H1 (cell line): ENCODE measurements at regions not wholly inside any gene's neighbourhood (a gene's known extent, or its start where the extent isn't known, plus 50 kb on each side); places are given as distances from the start of the nearest gene placed in this dataset.

ENCODE experiments used
- CHD2 ChIP-seq: IDR thresholded peaks from 2 replicates; pipeline ENCODE4 v1.6.1; 2012; ENCODE audit warnings: low read length, improper control_type of control experiment
- EGR1 ChIP-seq: IDR thresholded peaks from 2 replicates; pipeline ENCODE4 v1.6.1; 2011; ENCODE audit warnings: low read depth, low read length, borderline replicate concordance
- EZH2 ChIP-seq: fragments of 200-600 bp; sonication (generic); IDR thresholded peaks from 2 replicates; pipeline ENCODE4 v1.7.1; 2012; ENCODE audit warnings: low read depth, mild to moderate bottlenecking, moderate library complexity, low read length, inconsistent platforms; ENCODE audit not compliant: severe bottlenecking
- KDM5A ChIP-seq: fragments of 200-600 bp; IDR thresholded peaks from 2 replicates; pipeline ENCODE4 v1.7.1; 2012; ENCODE audit warnings: mild to moderate bottlenecking, low read length, inconsistent platforms, mixed read lengths
- NANOG ChIP-seq: IDR thresholded peaks from 2 replicates; pipeline ENCODE4 v1.6.1; 2011; ENCODE audit warnings: low read length, low read depth, mild to moderate bottlenecking, inconsistent platforms; ENCODE audit not compliant: insufficient read depth, poor library complexity, severe bottlenecking
- POLR2A ChIP-seq, 2 experiments: IDR thresholded peaks; 1 replicate in 1 of 2; 2 replicates in 1 of 2; pipeline ENCODE4 v1.6.1; 2011; ENCODE audit warnings: low read depth in 2 of 2, low read length in 2 of 2, mild to moderate bottlenecking in 2 of 2; ENCODE audit errors: control extremely low read depth in 1 of 2
- POLR2AphosphoS5 ChIP-seq: IDR thresholded peaks from 2 replicates; pipeline ENCODE4 v1.6.1; 2011; ENCODE audit warnings: low read depth, low read length
- RAD21 ChIP-seq, 2 experiments: IDR thresholded peaks in 1 of 2; conservative IDR thresholded peaks in 1 of 2; 2 replicates each; pipeline ENCODE4 v1.6.1; 2011; ENCODE audit warnings: low read depth in 2 of 2, low read length in 2 of 2, improper control_type of control experiment in 1 of 2, inconsistent platforms in 1 of 2, mild to moderate bottlenecking in 1 of 2, moderate library complexity in 1 of 2
- SRF ChIP-seq: IDR thresholded peaks from 2 replicates; pipeline ENCODE4 v1.6.1; 2011; ENCODE audit warnings: mild to moderate bottlenecking, low read depth, low read length, moderate library complexity
- SUZ12 ChIP-seq: fragments of 200-600 bp; sonication (generic); IDR thresholded peaks from 2 replicates; pipeline ENCODE4 v1.6.1; 2012; ENCODE audit warnings: mild to moderate bottlenecking, inconsistent platforms, low read length, moderate library complexity, mixed read lengths
- TAF1 ChIP-seq: IDR thresholded peaks from 2 replicates; pipeline ENCODE4 v1.6.1; 2011; ENCODE audit warnings: mild to moderate bottlenecking, low read depth, low read length
- TEAD4 ChIP-seq: IDR thresholded peaks from 2 replicates; pipeline ENCODE4 v1.6.1; 2012; ENCODE audit warnings: low read depth, low read length, inconsistent platforms, mixed read lengths
- TF ChIP-seq, protein P1 (sequence below), 3 experiments: IDR thresholded peaks; 1 replicate in 2 of 3; 2 replicates in 1 of 3; pipeline versions ENCODE4 v1.5.1 to v1.6.1; 2011; ENCODE audit warnings: low read length in 3 of 3, mild to moderate bottlenecking in 3 of 3, inconsistent platforms in 2 of 3, low read depth in 1 of 3, moderate library complexity in 1 of 3; ENCODE audit not compliant: insufficient read depth in 1 of 3; ENCODE audit errors: control extremely low read depth in 1 of 3
- TF ChIP-seq, protein P2 (sequence below): IDR thresholded peaks from 2 replicates; pipeline ENCODE4 v1.6.1; 2011; ENCODE audit warnings: low read length, improper control_type of control experiment

DNA sequence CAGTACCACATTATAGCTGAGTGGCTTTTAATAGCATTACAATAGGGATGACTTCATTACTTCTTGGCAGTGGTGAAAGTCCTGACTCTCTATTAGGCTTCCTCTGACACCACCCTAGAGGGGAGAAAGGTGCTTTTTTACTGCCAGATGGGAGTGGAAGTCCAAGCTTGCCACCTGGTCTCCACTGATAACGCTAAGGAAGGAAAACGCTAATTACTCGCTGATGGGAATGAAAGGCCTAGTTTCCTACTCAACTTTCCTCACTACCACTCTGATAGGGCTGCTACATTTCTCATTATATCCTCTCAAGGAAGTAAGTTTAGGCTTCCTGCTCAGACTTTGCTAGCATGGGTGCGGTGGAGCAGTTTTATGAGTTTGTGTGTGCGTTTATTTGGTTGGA is 62.3 kb upstream of the PAGE3 start:
- TF ChIP-seq EGR1 (no peak), SUZ12 (no peak), POLR2A (IDR thresholded peaks at IDR 0.05; ENCODE audit: control extremely low read depth in 1 of 2, low read depth in 2 of 2, low read length in 2 of 2) (no peak), TAF1 (no peak), POLR2AphosphoS5 (no peak), RAD21 (IDR thresholded peaks at IDR 0.05 in 1 of 2, conservative IDR thresholded peaks at IDR 0.05 in 1 of 2; ENCODE audit: low read depth in 2 of 2, low read length in 2 of 2) (no peak), EZH2 (no peak), SRF (no peak), CHD2 (no peak), KDM5A (no peak), NANOG (no peak), TEAD4 (no peak)
- TF ChIP-seq, protein P1, sequence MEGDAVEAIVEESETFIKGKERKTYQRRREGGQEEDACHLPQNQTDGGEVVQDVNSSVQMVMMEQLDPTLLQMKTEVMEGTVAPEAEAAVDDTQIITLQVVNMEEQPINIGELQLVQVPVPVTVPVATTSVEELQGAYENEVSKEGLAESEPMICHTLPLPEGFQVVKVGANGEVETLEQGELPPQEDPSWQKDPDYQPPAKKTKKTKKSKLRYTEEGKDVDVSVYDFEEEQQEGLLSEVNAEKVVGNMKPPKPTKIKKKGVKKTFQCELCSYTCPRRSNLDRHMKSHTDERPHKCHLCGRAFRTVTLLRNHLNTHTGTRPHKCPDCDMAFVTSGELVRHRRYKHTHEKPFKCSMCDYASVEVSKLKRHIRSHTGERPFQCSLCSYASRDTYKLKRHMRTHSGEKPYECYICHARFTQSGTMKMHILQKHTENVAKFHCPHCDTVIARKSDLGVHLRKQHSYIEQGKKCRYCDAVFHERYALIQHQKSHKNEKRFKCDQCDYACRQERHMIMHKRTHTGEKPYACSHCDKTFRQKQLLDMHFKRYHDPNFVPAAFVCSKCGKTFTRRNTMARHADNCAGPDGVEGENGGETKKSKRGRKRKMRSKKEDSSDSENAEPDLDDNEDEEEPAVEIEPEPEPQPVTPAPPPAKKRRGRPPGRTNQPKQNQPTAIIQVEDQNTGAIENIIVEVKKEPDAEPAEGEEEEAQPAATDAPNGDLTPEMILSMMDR (IDR thresholded peaks at IDR 0.05; ENCODE audit: control extremely low read depth in 1 of 3, insufficient read depth in 1 of 3, low read depth in 1 of 3, low read length in 3 of 3): no peak
- TF ChIP-seq, protein P2, sequence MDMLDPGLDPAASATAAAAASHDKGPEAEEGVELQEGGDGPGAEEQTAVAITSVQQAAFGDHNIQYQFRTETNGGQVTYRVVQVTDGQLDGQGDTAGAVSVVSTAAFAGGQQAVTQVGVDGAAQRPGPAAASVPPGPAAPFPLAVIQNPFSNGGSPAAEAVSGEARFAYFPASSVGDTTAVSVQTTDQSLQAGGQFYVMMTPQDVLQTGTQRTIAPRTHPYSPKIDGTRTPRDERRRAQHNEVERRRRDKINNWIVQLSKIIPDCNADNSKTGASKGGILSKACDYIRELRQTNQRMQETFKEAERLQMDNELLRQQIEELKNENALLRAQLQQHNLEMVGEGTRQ: no peak
